Neural cell (in vitro differentiated cells): ENCODE measurements at regions not wholly inside any gene's neighbourhood (a gene's known extent, or its start where the extent isn't known, plus 50 kb on each side); places are given as distances from the start of the nearest gene placed in this dataset.

ENCODE experiments used
- H2AFZ ChIP-seq: fragments of 200-600, 300-800 bp; sonication (generic), shearing (Covaris generic); 2 replicates; pipeline ENCODE4 v1.6.0; 2014; ENCODE audit warnings: low read depth, mild to moderate bottlenecking, antibody characterized with exemption, low read length, moderate library complexity
- H3F3A ChIP-seq: fragments of 200-600 bp; shearing (Covaris generic); 2 replicates; pipeline ENCODE4 v1.6.1; 2016; ENCODE audit warnings: mild to moderate bottlenecking, moderate library complexity, mixed read lengths, antibody characterized with exemption, low read length; ENCODE audit not compliant: insufficient read depth, poor library complexity, severe bottlenecking
- H3K27ac ChIP-seq: fragments of 200-600, 300-800 bp; sonication (generic), shearing (Covaris generic); 2 replicates; pipeline ENCODE4 v1.5.1; 2014; ENCODE audit warnings: mild to moderate bottlenecking, low read length, moderate library complexity
- H3K27me3 ChIP-seq: fragments of 300-800, 200-600 bp; sonication (generic), shearing (Covaris generic); 2 replicates; pipeline ENCODE4 v1.6.0; 2014; ENCODE audit warnings: mild to moderate bottlenecking, low read depth, low read length, moderate library complexity; ENCODE audit not compliant: insufficient read depth
- H3K36me3 ChIP-seq: fragments of 300-800, 200-600 bp; sonication (generic), shearing (Covaris generic); 2 replicates; pipeline ENCODE4 v1.5.1; 2014; ENCODE audit warnings: mild to moderate bottlenecking, antibody characterized with exemption, low read length, moderate library complexity; ENCODE audit not compliant: insufficient read depth
- H3K4me2 ChIP-seq: fragments of 300-800, 200-600 bp; sonication (generic), shearing (Covaris generic); 2 replicates; pipeline ENCODE4 v1.6.0; 2014; ENCODE audit warnings: mild to moderate bottlenecking, low read length
- H3K4me3 ChIP-seq: fragments of 300-800, 200-600 bp; sonication (generic), shearing (Covaris generic); 2 replicates; pipeline ENCODE4 v1.5.1; 2014; ENCODE audit warnings: mild to moderate bottlenecking, low read length, moderate library complexity
- H3K79me2 ChIP-seq: fragments of 200-600 bp; shearing (Covaris generic); replicated peaks from 2 replicates; pipeline ENCODE4 v1.6.0; 2014; ENCODE audit warnings: mild to moderate bottlenecking, low read length, moderate library complexity; ENCODE audit not compliant: insufficient read depth
- H3K9ac ChIP-seq: fragments of 300-800, 200-600 bp; sonication (generic), shearing (Covaris generic); 2 replicates; pipeline ENCODE4 v1.6.1; 2016; ENCODE audit warnings: mild to moderate bottlenecking, low read length, mixed read lengths
- H3K9me2 ChIP-seq: fragments of 200-600 bp; shearing (Covaris generic); 2 replicates; pipeline ENCODE4 v1.6.1; 2016; ENCODE audit warnings: mild to moderate bottlenecking, low read length, mixed read lengths; ENCODE audit not compliant: insufficient read depth
- H3K9me3 ChIP-seq: fragments of 200-600, 300-800 bp; sonication (generic), shearing (Covaris generic); 2 replicates; pipeline ENCODE4 v1.6.1; 2016; ENCODE audit warnings: mild to moderate bottlenecking, mixed run types, low read length, moderate library complexity, mixed read lengths
- H4K20me1 ChIP-seq: fragments of 200-600 bp; shearing (Covaris generic); 2 replicates; pipeline ENCODE4 v1.6.1; 2016; ENCODE audit warnings: mild to moderate bottlenecking, mixed run types; ENCODE audit not compliant: insufficient read depth
- EP300 ChIP-seq: fragments of 450-650 bp; conservative IDR thresholded peaks from 2 replicates; pipeline ENCODE4 v1.6.1; 2014; ENCODE audit warnings: antibody characterized with exemption, mild to moderate bottlenecking, moderate library complexity; ENCODE audit not compliant: poor library complexity, severe bottlenecking
- EZH2 ChIP-seq: fragments of 200-600, 300-800 bp; shearing (Covaris generic), sonication (generic); IDR thresholded peaks from 2 replicates; pipeline ENCODE4 v1.6.1; 2014; ENCODE audit warnings: antibody characterized with exemption, low read length, borderline replicate concordance, mild to moderate bottlenecking; ENCODE audit not compliant: insufficient read depth, poor library complexity, severe bottlenecking
- MXI1 ChIP-seq: fragments of 450-650 bp; conservative IDR thresholded peaks from 2 replicates; pipeline ENCODE4 v1.6.1; 2014; ENCODE audit warnings: antibody characterized with exemption, mild to moderate bottlenecking; ENCODE audit not compliant: poor library complexity, severe bottlenecking
- POLR2AphosphoS5 ChIP-seq: IDR thresholded peaks from 2 replicates; pipeline ENCODE4 v1.6.1; 2012
- RAD21 ChIP-seq: fragments of 450-650 bp; conservative IDR thresholded peaks from 2 replicates; pipeline ENCODE4 v1.6.1; 2014; ENCODE audit warnings: antibody characterized with exemption, mild to moderate bottlenecking, moderate library complexity
- SMC3 ChIP-seq: fragments of 450-650 bp; conservative IDR thresholded peaks from 2 replicates; pipeline ENCODE4 v1.6.1; 2014; ENCODE audit warnings: antibody characterized with exemption, mild to moderate bottlenecking, moderate library complexity; ENCODE audit not compliant: poor library complexity
- TAF1 ChIP-seq: IDR thresholded peaks from 2 replicates; pipeline ENCODE4 v1.6.1; 2012; ENCODE audit warnings: low read depth
- TF ChIP-seq, protein P1 (sequence below): IDR thresholded peaks from 2 replicates; pipeline ENCODE4 v1.6.1; 2012; ENCODE audit warnings: borderline replicate concordance
- TF ChIP-seq, protein P2 (sequence below): fragments of 450-650 bp; IDR thresholded peaks from 2 replicates; pipeline ENCODE4 v1.5.1; 2014; ENCODE audit warnings: antibody characterized with exemption, mild to moderate bottlenecking, moderate library complexity; ENCODE audit not compliant: poor library complexity, severe bottlenecking

DNA sequence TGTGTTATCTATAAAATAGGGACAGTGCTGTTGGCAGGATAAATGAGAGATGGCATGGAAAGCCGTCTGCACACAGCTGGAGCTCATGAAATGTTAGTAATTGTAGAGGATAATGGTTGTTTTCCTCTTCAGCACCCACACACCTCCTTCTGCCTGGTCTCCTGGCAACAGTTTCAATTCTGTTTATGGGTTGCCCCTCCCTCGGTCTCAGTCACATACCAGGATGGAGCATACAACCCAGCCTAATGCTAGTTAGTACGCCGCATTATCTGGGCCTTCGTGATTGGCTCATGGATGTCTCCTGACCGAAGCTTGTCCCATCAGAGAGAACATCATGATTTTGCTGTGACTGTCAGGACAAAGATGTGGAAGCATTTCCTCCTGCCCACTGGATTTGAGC, 126.2 kb upstream of the WSCD1 start:
- H2AFZ ChIP-seq = no peak overlapping the region
- no peak overlapping the region for H3K27ac ChIP-seq
- H3K4me3 ChIP-seq = no peak overlapping the region
- no peaks in the 10 kb centered on the region for H3K36me3 ChIP-seq
- no peaks in the 10 kb centered on the region for H3F3A ChIP-seq
- H3K27me3 ChIP-seq = no peaks in the 10 kb centered on the region
- H3K9me2 ChIP-seq = no peaks in the 10 kb centered on the region
- no peak overlapping the region for H3K9ac ChIP-seq
- TF ChIP-seq TAF1 = no peak
- no peak for TF ChIP-seq MXI1
- TF ChIP-seq RAD21 = no peak
- TF ChIP-seq, protein P1, sequence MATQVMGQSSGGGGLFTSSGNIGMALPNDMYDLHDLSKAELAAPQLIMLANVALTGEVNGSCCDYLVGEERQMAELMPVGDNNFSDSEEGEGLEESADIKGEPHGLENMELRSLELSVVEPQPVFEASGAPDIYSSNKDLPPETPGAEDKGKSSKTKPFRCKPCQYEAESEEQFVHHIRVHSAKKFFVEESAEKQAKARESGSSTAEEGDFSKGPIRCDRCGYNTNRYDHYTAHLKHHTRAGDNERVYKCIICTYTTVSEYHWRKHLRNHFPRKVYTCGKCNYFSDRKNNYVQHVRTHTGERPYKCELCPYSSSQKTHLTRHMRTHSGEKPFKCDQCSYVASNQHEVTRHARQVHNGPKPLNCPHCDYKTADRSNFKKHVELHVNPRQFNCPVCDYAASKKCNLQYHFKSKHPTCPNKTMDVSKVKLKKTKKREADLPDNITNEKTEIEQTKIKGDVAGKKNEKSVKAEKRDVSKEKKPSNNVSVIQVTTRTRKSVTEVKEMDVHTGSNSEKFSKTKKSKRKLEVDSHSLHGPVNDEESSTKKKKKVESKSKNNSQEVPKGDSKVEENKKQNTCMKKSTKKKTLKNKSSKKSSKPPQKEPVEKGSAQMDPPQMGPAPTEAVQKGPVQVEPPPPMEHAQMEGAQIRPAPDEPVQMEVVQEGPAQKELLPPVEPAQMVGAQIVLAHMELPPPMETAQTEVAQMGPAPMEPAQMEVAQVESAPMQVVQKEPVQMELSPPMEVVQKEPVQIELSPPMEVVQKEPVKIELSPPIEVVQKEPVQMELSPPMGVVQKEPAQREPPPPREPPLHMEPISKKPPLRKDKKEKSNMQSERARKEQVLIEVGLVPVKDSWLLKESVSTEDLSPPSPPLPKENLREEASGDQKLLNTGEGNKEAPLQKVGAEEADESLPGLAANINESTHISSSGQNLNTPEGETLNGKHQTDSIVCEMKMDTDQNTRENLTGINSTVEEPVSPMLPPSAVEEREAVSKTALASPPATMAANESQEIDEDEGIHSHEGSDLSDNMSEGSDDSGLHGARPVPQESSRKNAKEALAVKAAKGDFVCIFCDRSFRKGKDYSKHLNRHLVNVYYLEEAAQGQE = no peak
- no peak for TF ChIP-seq EP300
- TF ChIP-seq, protein P2, sequence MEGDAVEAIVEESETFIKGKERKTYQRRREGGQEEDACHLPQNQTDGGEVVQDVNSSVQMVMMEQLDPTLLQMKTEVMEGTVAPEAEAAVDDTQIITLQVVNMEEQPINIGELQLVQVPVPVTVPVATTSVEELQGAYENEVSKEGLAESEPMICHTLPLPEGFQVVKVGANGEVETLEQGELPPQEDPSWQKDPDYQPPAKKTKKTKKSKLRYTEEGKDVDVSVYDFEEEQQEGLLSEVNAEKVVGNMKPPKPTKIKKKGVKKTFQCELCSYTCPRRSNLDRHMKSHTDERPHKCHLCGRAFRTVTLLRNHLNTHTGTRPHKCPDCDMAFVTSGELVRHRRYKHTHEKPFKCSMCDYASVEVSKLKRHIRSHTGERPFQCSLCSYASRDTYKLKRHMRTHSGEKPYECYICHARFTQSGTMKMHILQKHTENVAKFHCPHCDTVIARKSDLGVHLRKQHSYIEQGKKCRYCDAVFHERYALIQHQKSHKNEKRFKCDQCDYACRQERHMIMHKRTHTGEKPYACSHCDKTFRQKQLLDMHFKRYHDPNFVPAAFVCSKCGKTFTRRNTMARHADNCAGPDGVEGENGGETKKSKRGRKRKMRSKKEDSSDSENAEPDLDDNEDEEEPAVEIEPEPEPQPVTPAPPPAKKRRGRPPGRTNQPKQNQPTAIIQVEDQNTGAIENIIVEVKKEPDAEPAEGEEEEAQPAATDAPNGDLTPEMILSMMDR = no peak
- no peak for TF ChIP-seq POLR2AphosphoS5
- no peak for TF ChIP-seq SMC3
- no peak for TF ChIP-seq EZH2
- no peaks in the 10 kb centered on the region for H3K9me3 ChIP-seq
- no peaks in the 10 kb centered on the region for H3K79me2 ChIP-seq
- H4K20me1 ChIP-seq = no peaks in the 10 kb centered on the region
- H3K4me2 ChIP-seq = no peak overlapping the region

DNA sequence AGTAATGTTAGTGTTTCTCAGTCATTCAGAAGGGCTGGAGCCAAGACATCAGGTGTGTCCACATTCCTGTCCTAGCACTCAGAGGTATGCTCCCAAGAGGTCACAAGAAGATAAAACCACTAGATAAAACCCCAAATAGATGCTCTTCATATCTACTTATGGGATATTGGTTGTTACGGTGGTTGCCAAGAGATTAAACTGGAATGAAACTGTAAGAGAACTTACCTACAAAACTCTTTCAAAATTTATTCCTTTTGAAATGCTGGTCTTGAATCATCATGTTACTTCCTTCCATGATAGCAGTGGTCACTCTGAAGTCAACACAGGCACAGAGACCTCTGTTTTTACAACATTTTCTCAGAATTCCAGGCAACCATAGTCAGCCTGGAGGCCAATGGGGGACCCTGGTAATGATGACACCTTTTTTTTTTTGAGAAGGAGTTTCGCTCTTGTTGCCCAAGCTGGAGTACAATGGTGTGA, 122.4 kb upstream of the WSCD1 start:
- Histone ChIP-seq H3K27ac (no peak overlapping the region), H4K20me1 (no peaks in the 10 kb centered on the region), H3K27me3 (no peaks in the 10 kb centered on the region), H3K4me2 (no peak overlapping the region), H3K36me3 (no peaks in the 10 kb centered on the region), H3F3A (no peaks in the 10 kb centered on the region), H3K9me2 (no peaks in the 10 kb centered on the region), H2AFZ (no peak overlapping the region), H3K9ac (no peak overlapping the region), H3K9me3 (no peaks in the 10 kb centered on the region), H3K4me3 (no peak overlapping the region), H3K79me2 (no peaks in the 10 kb centered on the region)
- TF ChIP-seq SMC3 = no peak
- no peak for TF ChIP-seq EZH2
- TF ChIP-seq MXI1 = no peak
- TF ChIP-seq, protein P1 = no peak
- TF ChIP-seq POLR2AphosphoS5 = no peak
